NCI-H510A (cell line): ENCODE measurements at regions not wholly inside any gene's neighbourhood (a gene's known extent, or its start where the extent isn't known, plus 50 kb on each side); places are given as distances from the start of the nearest gene placed in this dataset.
"Not testable (repeated sequence)": the region's sequence is repeated elsewhere in the genome, so short reads cannot be mapped to it uniquely, and the experiment has no call there.

Experiments
- DNase-seq: peaks from one replicate; lab custom pipeline; 2025; lab: John Stamatoyannopoulos, UW

DNA sequence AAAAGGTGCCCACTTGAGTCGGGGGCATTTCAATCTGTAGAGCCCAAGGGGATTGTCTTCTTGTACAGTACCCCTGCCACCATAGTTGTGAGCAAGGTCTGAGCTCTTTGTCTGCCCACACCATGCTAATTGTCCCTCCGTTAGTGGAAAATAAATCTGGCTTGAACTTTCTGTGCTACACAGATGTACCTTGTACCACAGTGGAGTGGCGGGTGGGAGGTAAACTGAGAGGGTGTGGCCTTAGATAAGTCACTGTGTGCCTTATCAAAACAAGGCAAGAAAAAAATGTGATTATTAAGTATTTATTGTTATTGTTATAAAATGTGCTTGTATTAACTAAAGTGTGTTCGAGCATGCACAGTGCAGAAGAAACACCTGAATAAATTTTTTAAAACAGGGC is 242.9 kb upstream of the C2CD4B start:
- no peak for DNase-seq

DNA sequence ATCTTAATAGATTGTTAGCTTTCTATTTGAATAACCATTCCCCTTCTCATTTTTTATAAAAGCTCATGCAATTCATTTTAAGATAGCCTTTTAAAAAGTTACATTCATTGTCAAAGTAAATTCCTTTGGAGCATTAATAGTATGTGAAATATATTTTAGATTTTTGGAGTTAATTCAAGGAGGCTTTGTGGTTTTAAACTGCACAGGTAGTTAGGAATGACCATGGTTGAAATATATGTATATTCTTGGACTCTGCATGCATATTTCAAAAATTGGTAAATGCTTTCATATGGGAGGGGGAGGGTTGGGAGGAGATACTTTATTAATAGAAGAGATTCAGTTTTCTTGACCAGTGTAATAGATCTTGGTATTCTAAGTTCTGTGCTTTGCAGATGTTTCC is 244.4 kb upstream of the C2CD4B start:
- no peak for DNase-seq

DNA sequence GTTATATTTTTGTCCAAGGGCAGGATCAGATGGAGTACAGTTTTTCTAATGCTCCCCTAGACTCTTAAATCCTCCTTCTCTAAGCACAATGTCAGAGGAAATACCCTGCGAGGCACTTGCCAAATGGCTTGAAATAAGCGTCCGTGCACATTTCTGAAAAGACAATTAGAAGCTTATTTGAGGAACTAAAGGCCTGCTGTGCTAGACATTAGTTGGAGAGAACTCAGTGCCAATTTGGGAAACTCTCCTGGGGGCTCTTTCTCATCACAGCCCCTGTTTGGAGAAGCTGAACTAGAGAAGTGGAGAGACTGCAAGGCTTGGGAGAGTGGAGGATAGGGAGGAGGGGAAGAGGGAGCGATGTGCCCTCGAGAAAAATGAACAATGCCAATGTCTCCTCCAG is 247.6 kb upstream of the C2CD4B start:
- DNase-seq = no peak

DNA sequence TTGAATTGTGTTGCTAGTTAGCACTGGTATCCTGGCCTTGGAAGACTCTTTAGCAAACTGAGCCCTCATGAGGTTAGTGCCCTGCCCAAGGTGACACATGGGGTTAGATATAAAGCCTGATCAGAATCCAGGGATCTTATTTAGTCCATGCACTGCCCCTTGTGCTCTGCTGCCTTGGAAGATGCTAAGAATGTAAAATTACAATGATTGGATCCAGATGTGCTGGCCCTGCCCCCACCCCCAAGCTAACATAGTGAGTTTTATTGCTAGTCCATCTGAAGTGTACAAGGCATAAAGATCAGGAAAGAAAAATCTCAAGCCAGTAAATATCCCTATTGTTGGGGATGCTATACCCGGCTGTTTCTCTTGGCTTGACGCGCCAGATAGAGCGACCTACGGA is 248.1 kb upstream of the C2CD4B start:
- DNase-seq = no peak

DNA sequence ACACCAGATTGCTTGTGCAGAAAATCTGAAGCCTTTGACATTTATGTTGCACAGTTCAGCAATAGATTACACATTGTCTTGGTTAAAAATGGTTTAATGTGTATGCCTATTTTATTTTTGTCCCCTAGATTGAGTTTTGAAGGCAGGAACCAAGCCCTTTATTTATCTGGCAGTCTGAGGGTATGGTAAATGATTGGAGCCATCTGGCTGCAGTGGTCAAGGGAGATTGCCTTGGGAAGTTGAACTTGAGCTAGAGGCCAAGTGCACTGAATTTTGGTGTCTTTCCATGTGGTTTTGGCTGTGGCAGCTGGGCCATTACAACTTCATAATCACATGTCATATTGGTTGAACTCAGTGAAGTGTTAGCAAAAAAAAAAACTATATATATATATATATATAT is 248.7 kb upstream of the C2CD4B start:
- no peak for DNase-seq

DNA sequence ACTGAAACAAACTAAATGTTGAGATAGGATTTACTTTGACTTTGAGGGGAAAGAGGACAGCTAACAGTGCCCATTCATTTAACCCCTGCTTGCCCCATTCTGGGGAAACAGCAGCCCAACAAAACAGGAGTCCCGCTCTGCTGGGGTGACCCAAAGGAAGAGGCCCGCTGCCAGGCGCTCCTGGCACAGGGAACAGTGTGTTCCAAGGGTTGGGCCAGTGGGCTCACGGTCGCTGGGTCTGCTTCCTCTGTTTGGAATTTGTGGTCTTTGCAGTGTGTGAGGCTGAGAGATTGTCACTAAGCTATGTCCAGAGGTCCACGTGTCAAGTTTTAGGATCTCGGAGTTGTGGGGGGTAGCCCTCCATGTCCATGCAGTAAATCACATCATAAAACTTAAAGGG is 250.4 kb upstream of the C2CD4B start:
- DNase-seq = no peak

DNA sequence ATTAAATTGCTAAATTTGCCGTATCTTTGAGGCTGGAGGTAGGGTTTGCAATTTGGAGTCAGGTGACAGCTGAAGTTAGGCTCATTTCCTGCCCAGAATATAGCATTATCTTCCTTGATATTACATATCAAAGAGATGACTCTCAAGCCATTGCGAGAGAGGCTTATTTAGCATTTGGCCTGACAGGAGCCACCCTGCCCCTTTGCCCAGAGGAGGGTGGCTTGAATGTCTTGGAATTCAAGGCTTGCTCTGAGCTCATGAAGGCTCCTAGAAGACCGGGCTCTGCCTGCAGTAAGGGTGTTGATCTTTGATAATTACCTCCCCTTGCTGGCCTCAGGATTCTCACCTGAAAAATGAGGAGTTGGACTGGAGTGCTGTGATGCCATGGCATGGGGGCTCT is 251.4 kb upstream of the C2CD4B start:
- no peak for DNase-seq

DNA sequence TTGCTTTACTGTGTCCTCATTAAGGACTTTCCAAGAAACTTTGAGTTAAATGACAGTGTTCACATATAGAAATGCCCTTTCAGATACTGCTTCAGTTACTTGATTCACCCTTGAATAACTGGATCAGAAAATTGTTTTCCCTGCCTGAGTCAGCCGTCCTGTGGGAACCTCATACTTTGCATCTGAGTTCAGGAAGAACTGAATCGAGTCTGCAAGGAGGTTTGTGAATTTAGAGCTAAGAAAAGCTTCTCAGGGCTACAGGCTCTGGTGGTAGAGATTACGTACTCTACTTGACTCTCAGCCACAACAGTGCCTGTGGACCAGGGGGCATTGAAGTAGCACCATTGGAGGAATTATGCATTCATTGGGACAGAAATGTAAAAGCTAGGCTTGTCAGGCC is 252.4 kb upstream of the C2CD4B start:
- DNase-seq = no peak

DNA sequence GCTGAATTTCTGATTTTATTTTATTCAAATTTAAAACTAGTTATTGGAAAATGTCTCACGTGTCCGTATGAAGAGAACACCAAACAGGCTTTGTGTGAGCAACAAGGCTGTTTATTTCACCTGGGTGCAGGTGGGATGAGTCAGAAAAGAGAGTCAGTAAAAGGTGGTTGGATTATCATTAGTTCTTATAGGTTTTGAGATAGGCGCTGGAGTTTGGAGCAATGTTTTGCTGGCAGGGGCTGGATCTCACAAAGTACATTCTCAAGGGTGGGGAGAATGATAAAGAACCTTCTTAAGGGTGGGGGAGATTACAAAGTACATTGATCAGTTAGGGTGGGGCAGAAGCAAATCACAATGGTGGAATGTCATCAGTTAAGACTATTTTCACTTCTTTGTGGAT is 253.4 kb upstream of the C2CD4B start:
- DNase-seq = not testable (repeated sequence)

DNA sequence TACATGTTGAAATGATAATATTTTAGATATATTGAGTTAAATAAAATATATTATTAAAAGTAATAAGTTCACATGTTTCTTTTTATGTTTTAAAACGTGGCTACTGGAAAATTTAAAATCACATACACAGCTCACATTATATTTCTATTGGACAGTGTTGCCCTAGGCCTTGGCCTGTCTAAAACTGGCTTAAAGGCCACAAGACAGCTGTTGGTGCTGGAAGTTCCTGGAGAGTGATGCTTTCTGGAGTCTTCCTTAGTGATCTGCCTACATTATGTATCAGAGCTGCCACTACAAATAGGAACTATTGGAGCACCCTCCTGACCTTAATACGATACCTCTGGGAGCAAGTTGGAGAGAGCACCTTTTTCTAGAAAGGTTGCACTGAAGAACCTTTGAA is 254.1 kb upstream of the C2CD4B start:
- DNase-seq = no peak

DNA sequence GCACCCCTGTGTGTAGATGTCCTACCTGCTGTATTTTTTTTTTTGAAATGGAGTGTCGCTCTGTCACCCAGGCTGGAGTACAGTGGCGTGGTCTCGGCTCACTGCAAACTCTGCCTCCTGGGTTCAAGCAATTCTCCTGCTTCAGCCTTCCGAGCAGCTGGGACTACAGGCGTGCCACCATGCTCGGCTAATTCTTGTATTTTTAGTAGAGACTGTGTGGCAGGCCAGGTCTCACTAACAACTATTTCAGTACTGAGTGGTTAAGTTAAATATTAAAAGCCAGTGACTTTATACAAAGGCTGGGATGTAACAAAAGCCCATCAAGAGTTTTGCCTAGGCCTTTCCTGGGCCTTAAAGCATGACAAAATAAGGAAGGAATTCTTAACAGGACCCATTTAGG is 255.3 kb upstream of the C2CD4B start:
- DNase-seq = not testable (repeated sequence)

DNA sequence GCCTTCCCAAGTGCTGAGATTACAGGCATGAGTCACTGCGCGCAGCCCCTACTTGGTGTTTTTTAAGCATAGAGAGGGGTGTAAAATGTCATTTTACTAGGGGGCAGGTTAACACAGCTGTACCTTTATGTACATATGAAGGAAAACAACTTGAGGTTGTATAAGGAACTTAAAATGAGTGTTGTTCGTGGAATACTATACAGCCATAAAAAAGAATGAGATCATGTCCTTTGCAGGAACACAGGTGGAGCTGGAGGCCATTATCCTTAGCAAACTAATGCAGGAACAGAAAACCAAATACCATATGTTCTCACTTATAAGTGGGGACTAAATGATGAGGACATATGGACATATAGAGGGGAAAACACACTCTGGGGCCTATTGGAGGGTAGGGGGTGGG is 256.2 kb upstream of the C2CD4B start:
- no peak for DNase-seq

DNA sequence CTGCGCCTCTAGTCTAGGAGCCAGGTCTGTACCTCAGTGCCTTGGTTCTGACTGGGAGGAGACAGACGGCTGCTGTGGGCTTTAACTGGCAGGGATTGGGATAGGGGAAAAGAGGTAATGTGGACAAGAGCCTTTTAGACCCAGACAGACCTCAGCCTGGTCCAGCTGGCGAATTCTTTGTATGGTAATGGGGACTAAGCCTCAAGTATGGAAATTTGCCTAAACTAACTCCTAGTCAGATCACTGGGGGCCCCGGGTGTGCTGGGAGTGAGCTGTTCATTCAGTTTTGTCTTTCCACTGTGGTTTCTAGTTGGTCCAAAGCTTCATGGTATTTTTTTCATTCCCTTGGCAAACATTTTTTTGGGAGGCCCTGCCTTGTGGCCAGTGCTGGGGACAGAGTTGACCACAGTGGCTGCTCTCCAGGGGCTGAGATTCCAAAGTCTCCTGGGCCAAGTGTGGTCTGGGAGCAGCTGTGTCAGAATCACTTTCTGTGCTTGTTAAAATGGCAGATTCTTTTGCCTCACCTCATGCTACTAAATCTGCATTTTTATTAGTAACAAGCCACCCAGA is 261.4 kb upstream of the C2CD4B start:
- DNase-seq = no peak

DNA sequence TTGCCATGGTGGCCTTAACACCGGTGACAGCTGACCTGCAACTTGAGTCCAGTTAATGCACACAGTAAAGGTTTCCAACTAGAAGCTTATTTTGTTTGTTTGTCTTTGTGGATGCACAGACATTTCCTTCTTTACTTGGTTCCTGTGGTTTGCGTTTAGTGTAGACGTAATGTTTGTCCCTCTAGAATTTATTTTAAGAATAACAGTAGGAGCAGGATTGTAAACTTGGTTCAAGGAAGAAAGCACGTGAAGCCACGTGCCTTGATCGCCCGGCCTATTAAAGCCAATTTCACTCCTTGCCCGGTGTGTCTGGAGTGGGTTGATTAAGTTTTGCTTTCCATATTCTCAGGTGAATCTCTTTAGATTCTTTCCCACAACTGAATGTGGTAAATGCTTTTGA is 263.2 kb upstream of the C2CD4B start:
- DNase-seq = no peak

DNA sequence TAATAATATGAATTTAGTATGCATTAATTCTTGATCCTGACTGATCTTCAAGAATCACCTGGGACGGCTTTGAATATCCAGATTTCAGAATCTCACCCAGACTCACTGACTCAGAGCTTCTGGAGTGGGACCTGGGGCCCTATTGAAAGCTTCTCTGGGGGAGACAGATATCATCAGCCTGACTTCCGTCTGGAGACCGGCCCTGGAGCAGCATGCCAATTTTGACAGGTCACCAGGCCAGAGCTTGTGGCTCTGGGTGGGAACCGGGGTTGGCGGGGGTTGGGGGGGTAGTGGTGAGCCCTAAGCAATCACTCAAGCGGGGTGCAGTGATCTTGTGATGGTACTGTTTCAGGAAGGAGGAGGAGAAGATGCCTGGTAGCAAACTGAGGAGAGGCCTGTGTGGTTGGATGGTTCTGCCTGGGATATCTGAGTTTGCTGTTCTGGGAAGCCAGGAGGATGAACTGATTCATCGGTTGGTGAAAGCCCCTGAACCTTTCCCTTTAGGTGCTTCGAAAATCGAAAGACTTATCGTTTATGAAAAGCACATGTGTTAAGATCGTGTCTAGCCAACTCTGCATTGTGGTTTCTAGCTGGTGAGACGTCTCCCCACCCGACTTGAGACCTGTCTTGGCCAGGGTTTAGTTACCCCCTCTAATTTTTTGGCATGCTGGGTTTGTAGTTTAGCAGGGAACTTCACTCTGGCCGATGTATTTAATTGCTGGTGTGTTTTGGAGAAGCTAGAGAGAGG is 263.9 kb upstream of the C2CD4B start:
- no peak for DNase-seq

DNA sequence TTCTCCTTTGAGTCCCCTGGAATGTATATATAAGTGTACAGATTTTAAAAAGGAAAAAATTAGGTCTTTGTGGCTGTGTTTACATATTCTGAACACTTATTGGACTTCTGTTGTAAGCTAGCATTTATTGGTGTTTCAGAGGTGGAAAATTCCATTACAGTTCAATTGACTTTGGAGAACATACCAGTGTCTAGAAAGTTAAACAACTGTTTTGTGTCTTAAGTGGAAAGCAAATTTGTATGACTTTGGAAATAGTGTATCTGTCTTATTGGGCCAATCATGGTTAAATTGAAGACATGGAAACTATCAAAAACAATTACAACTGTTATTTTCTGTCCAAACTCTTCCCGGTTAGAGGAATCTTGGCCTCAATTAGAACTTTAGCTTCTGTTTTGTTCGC is 265.0 kb upstream of the C2CD4B start:
- DNase-seq = no peak

DNA sequence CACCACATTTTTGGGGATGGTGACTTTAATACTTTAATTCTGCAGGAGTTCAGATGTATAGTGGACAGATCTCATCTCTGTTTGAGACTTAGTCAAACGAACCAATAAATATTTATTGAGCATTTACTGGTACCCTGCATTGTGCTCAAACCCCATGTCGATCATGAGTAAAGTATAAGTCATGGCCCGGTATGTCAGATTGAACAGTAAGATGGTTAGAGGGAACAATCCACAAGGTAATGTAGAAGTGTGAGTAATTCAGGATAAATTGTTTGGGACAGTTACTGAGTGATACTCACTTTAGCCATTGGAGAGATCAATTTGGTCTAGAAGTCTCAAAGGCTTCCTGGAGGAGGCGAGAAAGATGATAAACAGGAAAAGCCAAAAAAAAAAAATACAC is 265.5 kb upstream of the C2CD4B start:
- DNase-seq = no peak

DNA sequence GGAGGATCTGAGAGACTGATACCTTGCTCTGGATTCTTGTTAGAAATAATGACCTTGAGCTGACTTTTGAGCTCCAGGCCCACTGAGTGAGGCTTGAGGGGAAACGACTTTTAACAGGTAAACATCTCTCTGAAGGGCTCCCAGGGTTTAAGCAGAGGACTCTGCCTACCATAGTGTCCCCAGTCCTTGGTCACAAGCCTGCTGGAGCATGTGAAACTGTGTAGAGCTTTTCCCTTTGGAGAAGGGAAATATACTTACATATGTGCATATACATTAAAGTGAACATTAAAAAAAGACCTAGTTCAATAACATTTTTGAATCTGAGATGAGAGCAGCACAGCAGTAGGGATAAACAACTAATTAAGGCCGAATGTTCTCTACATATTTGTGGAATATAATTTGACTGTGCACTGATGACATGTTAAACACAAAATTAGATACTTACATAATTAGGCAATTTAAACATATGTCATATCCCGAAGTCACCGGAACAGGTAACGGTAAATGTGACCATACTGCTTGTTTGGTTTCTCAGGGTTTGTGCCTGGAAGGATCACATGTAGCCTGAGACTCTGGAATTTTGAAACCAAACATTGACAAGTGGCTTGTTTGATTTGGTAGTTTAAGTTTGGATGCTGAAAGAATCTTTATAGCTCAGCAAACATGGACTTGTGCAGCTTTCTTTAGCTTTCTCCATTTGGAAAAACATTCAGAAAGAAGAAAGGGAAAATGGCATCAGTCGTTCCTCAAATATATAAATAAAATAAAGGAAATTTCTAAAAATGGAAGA is 266.1 kb upstream of the C2CD4B start:
- DNase-seq = no peak

DNA sequence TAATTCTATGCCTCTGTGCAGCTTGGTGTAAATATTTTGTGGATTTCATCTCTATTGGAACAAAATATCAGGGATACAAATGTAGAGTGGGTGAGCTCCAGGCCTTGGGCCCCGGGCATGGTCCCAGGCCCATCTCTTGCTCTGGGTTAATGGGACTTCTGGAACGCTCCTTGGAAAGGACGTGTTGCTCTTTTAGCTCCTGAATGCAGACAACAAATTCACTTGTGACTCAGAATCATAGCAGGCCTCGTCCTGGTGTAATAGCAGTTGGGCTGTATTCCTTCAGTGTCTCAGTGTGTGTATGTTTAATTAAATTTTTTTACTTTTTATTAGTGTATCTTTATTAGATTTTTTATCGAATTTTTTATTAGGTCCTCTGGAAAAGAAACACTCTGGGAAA is 266.7 kb upstream of the C2CD4B start:
- DNase-seq = no peak

DNA sequence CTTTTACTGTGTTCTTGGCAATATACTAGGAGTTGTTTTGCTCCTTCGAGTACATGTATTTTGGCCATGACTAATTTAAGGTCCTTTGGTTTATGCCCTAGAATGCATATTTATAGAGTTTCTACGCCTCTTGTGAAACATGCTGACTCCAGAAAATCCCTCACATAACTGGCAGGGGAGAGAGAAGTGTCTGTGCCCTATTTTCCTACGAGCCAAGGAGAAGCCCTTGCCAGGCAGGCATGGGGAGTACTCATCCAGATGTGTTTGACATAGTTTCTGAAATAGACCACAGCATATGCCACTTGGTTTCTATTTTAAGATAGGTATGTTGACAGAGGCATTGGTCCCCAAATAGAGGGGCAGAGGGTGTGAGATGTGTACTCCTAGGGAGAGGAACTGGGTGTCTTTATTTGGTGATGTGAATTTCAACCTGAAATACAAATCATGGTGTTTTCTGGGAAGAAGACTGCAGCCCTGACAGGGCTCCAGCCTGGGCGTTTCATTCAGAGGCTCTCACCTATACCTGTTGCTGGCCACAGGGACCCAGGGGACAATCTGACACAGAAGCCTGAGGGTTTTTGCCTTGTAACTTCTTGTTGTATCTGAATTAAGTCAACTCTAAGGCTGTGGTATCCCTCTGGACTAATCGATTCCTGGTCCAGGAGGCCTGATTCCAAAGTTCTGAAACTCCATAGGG is 267.8 kb upstream of the C2CD4B start:
- no peak for DNase-seq

DNA sequence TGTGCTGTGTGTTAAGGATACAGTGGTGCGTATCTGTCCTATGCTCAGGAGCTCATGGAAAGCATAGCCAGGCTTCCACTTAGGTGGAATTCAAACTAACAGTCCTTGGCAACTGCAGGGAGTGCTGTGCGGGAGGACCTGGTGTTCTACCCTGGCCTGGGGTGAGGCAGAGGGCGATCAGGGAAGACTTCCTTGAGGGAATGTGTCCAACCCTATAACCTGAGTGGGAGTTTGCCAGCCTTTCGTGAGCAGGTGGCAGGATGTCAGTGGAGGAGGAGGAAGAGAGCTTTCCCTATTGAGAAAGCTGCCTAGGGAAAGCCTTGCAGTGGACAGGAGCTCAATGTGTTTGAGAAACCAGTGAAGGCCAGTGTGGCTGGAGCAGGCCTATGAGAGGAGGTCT is 271.1 kb upstream of the C2CD4B start:
- DNase-seq = no peak

DNA sequence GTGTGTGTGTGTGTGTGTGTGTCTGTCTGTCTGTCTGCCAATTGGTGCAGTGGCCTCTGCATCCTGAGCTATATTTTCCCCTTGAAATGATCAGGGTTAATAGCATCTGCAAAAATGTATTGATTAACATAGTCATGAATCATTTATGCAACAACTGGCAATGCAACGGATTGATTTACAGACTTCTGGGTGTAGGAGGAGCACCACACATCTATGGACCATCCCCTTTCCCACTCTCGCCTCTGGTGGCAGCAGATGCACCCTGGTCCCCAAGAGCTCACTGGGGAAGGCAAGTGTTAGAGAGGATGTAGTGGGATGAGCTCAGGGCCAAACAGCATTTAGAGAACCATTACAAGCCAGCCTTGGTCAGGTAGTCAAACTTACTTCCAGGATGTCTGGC is 272.7 kb upstream of the C2CD4B start:
- no peak for DNase-seq

DNA sequence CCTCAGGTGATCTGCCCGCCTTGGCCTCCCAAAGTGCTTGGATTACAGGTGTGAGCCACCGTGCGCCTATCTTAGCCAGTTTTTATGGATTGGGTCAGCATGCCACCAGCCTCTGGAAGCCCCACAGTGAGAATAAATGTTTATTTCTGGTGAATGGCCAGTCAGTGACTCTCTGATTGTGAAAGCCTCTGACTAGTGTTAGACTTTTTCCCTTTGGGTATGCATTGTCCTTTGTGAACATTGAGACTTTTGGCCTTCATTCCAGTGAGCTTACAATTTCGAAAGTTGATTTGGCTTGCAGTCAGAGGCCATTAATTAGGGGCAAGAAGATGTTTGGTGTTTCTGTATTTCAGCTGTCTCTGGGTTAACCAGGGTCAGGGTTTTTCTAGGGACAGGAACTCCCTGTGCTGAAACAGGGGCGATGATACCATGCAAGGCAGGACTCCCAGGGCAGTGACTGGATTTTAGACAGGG is 274.5 kb upstream of the C2CD4B start:
- no peak for DNase-seq
